ENCODE measurements at regions not wholly inside any gene's neighbourhood (a gene's known extent, or its start where the extent isn't known, plus 50 kb on each side); places are given as distances from the start of the nearest gene placed in this dataset.

DNA sequence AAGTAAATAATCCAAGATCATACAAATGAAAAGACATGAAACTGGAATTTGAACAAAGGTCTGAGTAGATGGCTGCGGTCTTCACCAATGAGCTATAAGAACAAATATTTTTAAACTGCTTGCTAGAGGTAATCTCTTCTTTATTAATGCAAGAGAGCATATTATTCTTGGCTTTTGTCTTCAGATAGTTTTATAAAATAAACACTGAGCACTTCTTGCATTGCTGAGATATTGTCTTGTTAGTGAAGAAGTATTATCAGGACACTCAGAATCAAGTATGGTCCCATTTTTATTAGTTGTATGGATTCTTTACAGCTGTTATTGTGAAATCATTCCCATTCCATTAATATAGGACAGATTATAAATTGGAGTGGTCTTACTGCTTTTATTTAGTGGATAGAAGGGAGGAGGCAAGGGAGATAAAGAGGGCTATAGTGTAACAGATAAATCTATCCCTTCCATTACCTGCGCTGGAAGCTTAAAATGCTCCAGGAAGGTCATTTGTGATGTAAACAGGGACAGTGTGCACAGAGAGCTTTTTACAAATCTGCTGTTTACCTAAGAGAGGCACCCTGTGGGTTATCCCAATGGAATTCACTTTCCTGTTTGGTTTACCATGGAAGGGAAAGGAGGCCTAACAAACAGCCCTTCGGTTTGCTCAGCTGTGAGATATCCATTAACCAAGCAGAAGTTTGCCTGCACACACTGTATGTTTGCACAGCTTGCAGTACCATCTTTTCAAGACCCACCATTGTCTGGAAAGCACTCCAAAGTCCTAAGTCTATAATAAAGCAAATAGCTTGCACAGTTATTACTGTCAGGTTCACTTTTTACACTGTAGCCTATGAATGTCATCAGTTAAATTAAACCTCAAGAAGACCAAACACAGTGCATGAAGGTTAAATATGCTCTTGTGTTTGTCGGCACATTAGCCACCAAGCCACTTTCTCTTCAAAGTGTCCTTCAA lies 347.7 kb upstream of the TGFBR2 start:
- Histone ChIP-seq H3K4me2 (ENCODE audit: low read depth, low read length, poor library complexity, severe bottlenecking) (no peak overlapping the region), H3K36me3 (ENCODE audit: insufficient read depth, low read length) (no peaks in the 10 kb centered on the region), H2AFZ (ENCODE audit: low read length) (no peak overlapping the region), H3K27me3 (ENCODE audit: low read length) (no peaks in the 10 kb centered on the region), H3K9me2 (replicated peaks; ENCODE audit: insufficient read depth, low read length) (no peaks in the 10 kb centered on the region), H4K20me1 (ENCODE audit: insufficient read depth, low read depth, low read length) (no peaks in the 10 kb centered on the region), H3K9ac (ENCODE audit: low read length) (no peak overlapping the region), H3K4me3 (ENCODE audit: low read length) (no peak overlapping the region), H3K9me3 (ENCODE audit: low read length) (peaks cover 3% of the 10 kb centered on the region; the same call in 1 of the 2 replicates), H3K27ac (ENCODE audit: low read length) (no peak overlapping the region), H3K4me1 (ENCODE audit: low read length) (no peaks in the 10 kb centered on the region), H3K79me2 (ENCODE audit: low read length) (no peaks in the 10 kb centered on the region)
- DNase-seq, result no peak

DNA sequence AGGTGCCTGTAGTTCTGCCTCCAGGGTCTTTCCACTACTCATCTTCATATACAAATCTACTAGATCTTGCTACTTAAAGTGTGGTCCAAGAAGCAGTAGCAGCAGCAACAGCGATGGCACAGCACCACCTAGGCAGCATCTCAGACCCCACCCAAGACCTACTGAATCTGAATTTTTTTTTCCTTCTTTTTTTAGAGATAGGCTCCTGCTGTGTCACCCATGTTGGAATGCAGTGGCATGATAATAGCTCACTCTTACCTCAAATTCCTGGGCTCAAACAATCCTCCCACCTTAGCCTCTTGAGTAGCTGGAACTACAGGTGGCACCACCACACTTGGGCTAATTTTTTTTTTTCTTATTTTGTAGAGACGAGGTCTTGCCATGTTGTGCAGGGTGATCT lies 346.7 kb upstream of the TGFBR2 start:
- Histone ChIP-seq H3K9me2 (replicated peaks; ENCODE audit: insufficient read depth, low read length) (no peaks in the 10 kb centered on the region), H3K9me3 (ENCODE audit: low read length) (peaks cover 3% of the 10 kb centered on the region; the same call in 1 of the 2 replicates), H3K27me3 (ENCODE audit: low read length) (no peaks in the 10 kb centered on the region), H2AFZ (ENCODE audit: low read length) (no peak overlapping the region), H3K9ac (ENCODE audit: low read length) (no peak overlapping the region), H3K36me3 (ENCODE audit: insufficient read depth, low read length) (no peaks in the 10 kb centered on the region), H4K20me1 (ENCODE audit: insufficient read depth, low read depth, low read length) (no peaks in the 10 kb centered on the region), H3K79me2 (ENCODE audit: low read length) (no peaks in the 10 kb centered on the region), H3K4me1 (ENCODE audit: low read length) (no peaks in the 10 kb centered on the region), H3K4me2 (ENCODE audit: low read depth, low read length, poor library complexity, severe bottlenecking) (no peak overlapping the region), H3K4me3 (ENCODE audit: low read length) (no peak overlapping the region), H3K27ac (ENCODE audit: low read length) (no peak overlapping the region)
- DNase-seq, result no peak

DNA sequence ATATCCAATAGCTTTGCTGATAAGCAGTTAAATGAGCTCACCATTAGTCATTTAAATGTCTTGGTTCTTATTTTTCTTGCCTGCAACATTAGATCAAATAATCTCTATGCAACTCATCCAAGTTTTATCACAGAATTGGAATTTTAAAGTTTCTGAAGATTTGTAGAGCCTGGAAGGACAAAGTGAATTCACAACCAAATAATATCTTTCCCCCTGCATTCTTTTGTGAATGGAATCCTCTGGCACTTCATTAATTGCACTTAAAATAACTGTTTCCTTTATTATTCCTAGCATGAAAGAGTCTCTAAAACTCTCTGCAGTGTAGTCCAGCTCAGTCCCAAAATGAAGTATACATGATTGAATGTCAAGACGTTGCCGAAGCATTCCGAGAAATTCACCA lies 345.6 kb upstream of the TGFBR2 start:
- no peak overlapping the region for H3K4me3 ChIP-seq (ENCODE audit: low read length)
- H3K4me2 ChIP-seq (ENCODE audit: low read depth, low read length, poor library complexity, severe bottlenecking), result no peak overlapping the region
- H3K27me3 ChIP-seq (ENCODE audit: low read length), result no peaks in the 10 kb centered on the region
- no peak for DNase-seq
- no peak overlapping the region for H3K27ac ChIP-seq (ENCODE audit: low read length)
- no peaks in the 10 kb centered on the region for H3K4me1 ChIP-seq (ENCODE audit: low read length)
- H4K20me1 ChIP-seq (ENCODE audit: insufficient read depth, low read depth, low read length), result no peaks in the 10 kb centered on the region
- H3K9me3 ChIP-seq (ENCODE audit: low read length), result no peaks in the 10 kb centered on the region; the same call in 1 of the 2 replicates
- no peaks in the 10 kb centered on the region for H3K36me3 ChIP-seq (ENCODE audit: insufficient read depth, low read length)
- no peak overlapping the region for H2AFZ ChIP-seq (ENCODE audit: low read length)
- no peak overlapping the region for H3K9ac ChIP-seq (ENCODE audit: low read length)
- H3K79me2 ChIP-seq (ENCODE audit: low read length), result no peaks in the 10 kb centered on the region
- H3K9me2 ChIP-seq (replicated peaks; ENCODE audit: insufficient read depth, low read length), result no peaks in the 10 kb centered on the region

DNA sequence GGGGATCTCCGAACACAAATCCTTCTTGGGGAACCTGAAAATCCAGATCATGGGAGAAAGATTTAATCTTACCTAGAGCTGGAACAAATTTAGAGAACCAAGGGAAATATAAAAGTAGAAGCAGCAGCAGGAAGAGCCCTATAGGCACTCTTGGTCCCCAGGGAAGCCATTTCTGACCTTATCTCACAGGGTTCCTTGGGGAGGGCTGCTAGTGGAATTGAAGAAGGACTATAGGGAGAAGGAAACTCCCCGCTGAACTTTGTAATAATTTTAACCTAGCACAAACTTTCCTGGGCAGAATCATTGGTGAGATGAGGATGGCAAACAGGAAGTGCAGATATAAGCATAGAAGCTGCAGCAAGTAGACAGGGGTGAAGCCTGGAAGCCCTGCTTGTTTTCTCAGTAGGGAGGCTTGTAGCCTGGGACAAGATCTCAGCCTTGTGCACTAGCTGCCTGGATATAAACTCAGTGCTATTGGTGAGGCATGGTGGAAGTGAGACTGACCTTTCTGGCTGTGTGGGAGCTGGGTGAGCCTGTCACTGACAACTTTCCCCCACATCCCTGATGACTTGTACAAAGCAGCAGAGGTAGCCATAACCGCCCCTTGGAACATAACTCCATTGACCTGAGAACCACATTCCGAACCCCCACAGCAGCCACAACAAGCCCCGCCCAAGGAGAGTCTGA lies 343.0 kb upstream of the TGFBR2 start:
- H3K27me3 ChIP-seq (ENCODE audit: low read length), result no peaks in the 10 kb centered on the region
- no peak overlapping the region for H2AFZ ChIP-seq (ENCODE audit: low read length)
- no peaks in the 10 kb centered on the region for H3K36me3 ChIP-seq (ENCODE audit: insufficient read depth, low read length)
- H3K79me2 ChIP-seq (ENCODE audit: low read length), result no peaks in the 10 kb centered on the region
- H3K4me2 ChIP-seq (ENCODE audit: low read depth, low read length, poor library complexity, severe bottlenecking), result no peak overlapping the region
- H3K4me1 ChIP-seq (ENCODE audit: low read length), result no peaks in the 10 kb centered on the region
- H3K9ac ChIP-seq (ENCODE audit: low read length), result no peak overlapping the region
- no peak overlapping the region for H3K27ac ChIP-seq (ENCODE audit: low read length)
- H3K4me3 ChIP-seq (ENCODE audit: low read length), result no peak overlapping the region
- H3K9me3 ChIP-seq (ENCODE audit: low read length), result peaks cover 2% of the 10 kb centered on the region; the same call in 1 of the 2 replicates
- H3K9me2 ChIP-seq (replicated peaks; ENCODE audit: insufficient read depth, low read length), result no peaks in the 10 kb centered on the region
- H4K20me1 ChIP-seq (ENCODE audit: insufficient read depth, low read depth, low read length), result no peaks in the 10 kb centered on the region
- DNase-seq, result no peak

DNA sequence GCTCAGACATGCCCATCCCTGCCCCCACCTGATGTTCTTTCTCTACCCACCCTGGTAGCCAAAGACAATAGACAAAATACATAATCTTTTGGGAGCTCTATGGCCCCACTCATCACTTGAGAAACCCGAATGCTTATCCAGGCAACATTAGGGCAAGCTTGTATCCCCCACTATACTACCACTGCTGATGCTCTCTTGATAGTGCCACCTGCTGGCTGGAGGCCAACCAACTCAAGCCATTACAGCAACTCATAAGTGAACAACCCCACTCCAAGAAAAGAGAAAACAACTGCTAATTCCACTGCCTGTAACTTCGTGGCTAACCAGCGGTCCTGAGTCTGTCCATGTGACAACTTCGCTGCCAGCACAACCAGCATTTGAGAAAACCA lies 342.5 kb upstream of the TGFBR2 start:
- H2AFZ ChIP-seq (ENCODE audit: low read length), result no peak overlapping the region
- H3K4me1 ChIP-seq (ENCODE audit: low read length), result no peaks in the 10 kb centered on the region
- peaks cover 2% of the 10 kb centered on the region; the same call in 1 of the 2 replicates for H3K9me3 ChIP-seq (ENCODE audit: low read length)
- H3K9ac ChIP-seq (ENCODE audit: low read length), result no peak overlapping the region
- H3K4me2 ChIP-seq (ENCODE audit: low read depth, low read length, poor library complexity, severe bottlenecking), result no peak overlapping the region
- no peak for DNase-seq
- H3K36me3 ChIP-seq (ENCODE audit: insufficient read depth, low read length), result no peaks in the 10 kb centered on the region
- H3K27ac ChIP-seq (ENCODE audit: low read length), result no peak overlapping the region
- no peak overlapping the region for H3K4me3 ChIP-seq (ENCODE audit: low read length)
- H3K79me2 ChIP-seq (ENCODE audit: low read length), result no peaks in the 10 kb centered on the region
- H3K9me2 ChIP-seq (replicated peaks; ENCODE audit: insufficient read depth, low read length), result no peaks in the 10 kb centered on the region
- no peaks in the 10 kb centered on the region for H3K27me3 ChIP-seq (ENCODE audit: low read length)
- H4K20me1 ChIP-seq (ENCODE audit: insufficient read depth, low read depth, low read length), result no peaks in the 10 kb centered on the region

DNA sequence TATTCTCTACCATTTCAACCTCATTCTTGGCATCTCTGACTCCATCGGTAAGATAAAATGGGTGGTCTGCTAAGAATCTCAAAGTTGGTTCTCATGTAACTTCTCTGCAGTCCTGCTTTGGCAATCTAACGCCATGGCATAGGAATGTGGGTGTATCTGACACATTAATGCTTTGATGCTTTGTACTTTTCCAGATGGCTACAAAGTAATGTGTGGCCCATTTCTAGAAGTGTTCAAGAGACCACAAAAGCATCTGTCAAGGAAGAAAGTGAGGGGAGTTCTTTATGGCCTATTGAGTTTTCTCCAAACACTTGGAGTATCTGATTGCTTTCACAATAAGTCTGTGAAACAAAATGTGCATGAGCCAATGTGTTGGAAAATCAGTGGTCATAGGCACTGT lies 339.9 kb upstream of the TGFBR2 start:
- H4K20me1 ChIP-seq (ENCODE audit: insufficient read depth, low read depth, low read length), result no peaks in the 10 kb centered on the region
- H3K4me1 ChIP-seq (ENCODE audit: low read length), result no peaks in the 10 kb centered on the region
- no peak overlapping the region for H3K4me3 ChIP-seq (ENCODE audit: low read length)
- no peaks in the 10 kb centered on the region for H3K9me2 ChIP-seq (replicated peaks; ENCODE audit: insufficient read depth, low read length)
- no peak for DNase-seq
- no peak overlapping the region for H3K4me2 ChIP-seq (ENCODE audit: low read depth, low read length, poor library complexity, severe bottlenecking)
- no peaks in the 10 kb centered on the region for H3K79me2 ChIP-seq (ENCODE audit: low read length)
- H3K9ac ChIP-seq (ENCODE audit: low read length), result no peak overlapping the region
- no peaks in the 10 kb centered on the region for H3K27me3 ChIP-seq (ENCODE audit: low read length)
- H3K9me3 ChIP-seq (ENCODE audit: low read length), result peaks cover 5% of the 10 kb centered on the region
- H3K36me3 ChIP-seq (ENCODE audit: insufficient read depth, low read length), result no peaks in the 10 kb centered on the region
- no peak overlapping the region for H3K27ac ChIP-seq (ENCODE audit: low read length)
- no peak overlapping the region for H2AFZ ChIP-seq (ENCODE audit: low read length)

DNA sequence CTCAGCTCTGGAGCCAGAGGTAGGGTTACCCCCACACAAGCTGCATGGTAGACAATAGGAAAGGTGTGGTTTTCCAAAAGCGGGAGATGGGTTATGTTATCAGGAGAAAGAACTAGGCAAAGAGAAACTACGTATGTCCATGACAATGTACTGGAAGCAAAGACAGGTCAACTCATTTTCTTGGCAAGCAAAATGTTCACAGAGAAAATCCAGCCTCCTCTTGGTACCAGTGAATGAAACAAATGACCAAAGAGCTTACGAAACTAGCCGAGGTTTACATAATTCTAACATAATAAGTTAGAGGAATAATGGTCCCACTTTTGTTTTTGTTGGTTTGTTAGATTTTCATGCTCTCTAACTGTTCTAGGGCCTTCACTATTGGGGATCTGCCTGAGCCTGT lies 338.1 kb upstream of the TGFBR2 start:
- Histone ChIP-seq H3K4me2 (ENCODE audit: low read depth, low read length, poor library complexity, severe bottlenecking) (no peak overlapping the region), H3K9ac (ENCODE audit: low read length) (no peak overlapping the region), H3K27me3 (ENCODE audit: low read length) (no peaks in the 10 kb centered on the region), H3K9me2 (replicated peaks; ENCODE audit: insufficient read depth, low read length) (no peaks in the 10 kb centered on the region), H3K27ac (ENCODE audit: low read length) (no peak overlapping the region), H3K4me1 (ENCODE audit: low read length) (no peaks in the 10 kb centered on the region), H3K79me2 (ENCODE audit: low read length) (no peaks in the 10 kb centered on the region), H3K36me3 (ENCODE audit: insufficient read depth, low read length) (no peaks in the 10 kb centered on the region), H2AFZ (ENCODE audit: low read length) (no peak overlapping the region), H3K9me3 (ENCODE audit: low read length) (peaks cover 5% of the 10 kb centered on the region), H4K20me1 (ENCODE audit: insufficient read depth, low read depth, low read length) (no peaks in the 10 kb centered on the region), H3K4me3 (ENCODE audit: low read length) (no peak overlapping the region)
- DNase-seq, result no peak

DNA sequence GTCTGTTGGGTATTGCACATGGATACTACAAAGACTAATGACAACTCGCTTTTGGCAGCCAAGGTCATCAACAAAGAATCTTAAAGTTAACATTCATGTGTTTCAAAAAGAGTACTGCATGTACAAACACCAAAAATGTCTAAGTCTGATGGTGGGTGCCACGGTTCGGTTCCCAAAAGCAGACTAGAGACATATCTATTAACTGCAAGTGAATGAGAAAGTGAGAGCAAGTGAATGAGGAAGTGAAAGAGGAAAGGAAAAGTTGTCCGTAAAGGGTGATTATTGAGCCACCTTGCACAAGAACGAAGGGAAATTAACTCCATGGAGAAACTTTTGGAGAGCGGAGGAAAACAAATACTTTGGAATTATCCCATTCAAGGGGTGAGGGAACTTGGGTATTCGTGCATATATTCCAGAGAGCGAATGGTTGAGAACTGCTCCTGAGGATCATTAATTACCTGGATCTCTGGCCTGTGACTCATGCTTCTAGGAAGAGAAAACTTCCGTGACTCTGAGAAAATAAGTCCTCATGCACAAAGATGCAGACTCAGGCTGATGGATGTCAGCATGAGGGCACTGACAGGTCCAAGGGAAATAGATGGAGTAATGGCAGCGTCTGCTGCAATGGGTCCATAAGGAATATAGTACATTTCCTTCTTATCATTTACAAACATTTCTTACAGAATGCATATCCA lies 336.5 kb upstream of the TGFBR2 start:
- Histone ChIP-seq H3K36me3 (ENCODE audit: insufficient read depth, low read length) (no peaks in the 10 kb centered on the region), H3K27me3 (ENCODE audit: low read length) (no peaks in the 10 kb centered on the region), H3K9me2 (replicated peaks; ENCODE audit: insufficient read depth, low read length) (no peaks in the 10 kb centered on the region), H4K20me1 (ENCODE audit: insufficient read depth, low read depth, low read length) (no peaks in the 10 kb centered on the region), H3K4me3 (ENCODE audit: low read length) (no peak overlapping the region), H3K4me2 (ENCODE audit: low read depth, low read length, poor library complexity, severe bottlenecking) (no peak overlapping the region), H2AFZ (ENCODE audit: low read length) (no peak overlapping the region), H3K79me2 (ENCODE audit: low read length) (no peaks in the 10 kb centered on the region), H3K27ac (ENCODE audit: low read length) (no peak overlapping the region), H3K9ac (ENCODE audit: low read length) (no peak overlapping the region), H3K4me1 (ENCODE audit: low read length) (no peaks in the 10 kb centered on the region), H3K9me3 (ENCODE audit: low read length) (peaks cover 5% of the 10 kb centered on the region)
- DNase-seq, result peak; percentile 54
